ENCODE measurements at regions not wholly inside any gene's neighbourhood (a gene's known extent, or its start where the extent isn't known, plus 50 kb on each side); places are given as distances from the start of the nearest gene placed in this dataset.

DNA sequence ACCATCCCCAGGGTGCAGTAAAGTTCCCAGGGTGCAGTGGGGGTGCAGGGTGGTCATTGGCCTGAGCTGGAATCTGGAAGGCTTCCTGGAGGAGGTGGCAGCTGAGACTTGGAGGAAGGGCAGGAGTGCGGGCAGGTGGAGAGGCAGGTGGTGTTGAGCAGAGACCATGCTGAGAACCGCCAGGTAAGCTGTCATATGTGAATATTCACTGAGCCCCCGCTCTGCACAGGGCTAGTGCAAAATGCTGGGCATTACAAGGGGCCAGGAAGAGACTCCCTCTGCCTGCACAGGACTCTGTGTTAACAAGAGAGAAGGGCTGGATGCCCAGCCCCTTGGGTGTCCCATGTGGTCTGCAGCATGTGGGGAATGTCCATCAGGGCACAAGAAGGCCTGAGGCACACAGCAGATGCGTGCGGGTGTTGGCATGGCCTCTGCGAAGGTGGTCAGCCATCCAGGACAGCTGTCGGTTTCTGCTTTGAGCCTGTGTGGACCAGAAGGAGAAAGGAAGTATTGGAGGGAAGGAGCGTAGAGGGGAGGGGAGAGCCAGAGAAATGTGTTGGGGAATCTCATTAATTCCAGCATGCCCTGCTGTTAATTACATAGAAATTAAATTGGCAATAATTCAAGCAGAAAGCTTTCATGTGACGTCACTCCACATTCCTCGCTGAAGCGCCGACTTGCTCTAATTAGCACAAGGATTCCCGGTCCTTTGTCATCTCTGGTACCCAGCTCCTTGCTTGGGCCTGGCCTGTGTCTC is 62.8 kb upstream of the OTOS start:
- Histone ChIP-seq H3K9ac (ENCODE audit: low read depth, low read length) (no peak overlapping the region), H3K27me3 (ENCODE audit: insufficient read depth, low read length) (no peaks in the 10 kb centered on the region), H3K9me3 (ENCODE audit: insufficient read depth, low read depth, low read length) (no peaks in the 10 kb centered on the region; the same call in 1 of the 2 replicates), H3K27ac (ENCODE audit: low read length) (no peak overlapping the region), H3K4me1 (ENCODE audit: insufficient read depth, low read length) (peaks cover 10% of the 10 kb centered on the region), H3K4me3 (ENCODE audit: low read length) (no peak overlapping the region), H3K36me3 (ENCODE audit: insufficient read depth, low read depth, low read length) (no peaks in the 10 kb centered on the region)

DNA sequence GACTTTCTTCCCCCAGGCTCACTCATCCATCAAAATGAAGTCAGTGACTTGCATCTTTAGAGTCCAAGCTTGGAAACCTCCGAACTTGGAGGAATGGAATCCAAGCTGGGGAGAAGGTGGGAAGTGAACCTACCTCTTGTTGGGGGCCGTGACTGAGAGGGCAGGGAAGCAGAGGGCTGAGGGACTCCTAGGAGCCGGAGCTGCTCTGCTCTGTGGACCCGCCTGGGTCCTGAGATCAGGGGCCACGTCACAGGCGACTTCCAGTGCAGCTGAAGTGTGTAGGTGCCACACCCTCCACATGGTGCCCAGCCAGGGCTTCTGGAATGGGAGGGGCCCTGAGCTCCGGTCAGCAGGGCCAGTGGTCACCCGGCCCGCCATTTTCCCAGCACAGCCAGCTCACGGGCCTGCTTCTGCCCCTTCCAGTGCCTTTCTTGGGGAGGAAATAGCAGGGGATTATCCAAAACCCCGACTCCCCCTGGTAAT is 63.4 kb upstream of the OTOS start:
- H3K36me3 ChIP-seq (ENCODE audit: insufficient read depth, low read depth, low read length) = no peaks in the 10 kb centered on the region
- no peak overlapping the region for H3K9ac ChIP-seq (ENCODE audit: low read depth, low read length)
- no peak overlapping the region for H3K4me3 ChIP-seq (ENCODE audit: low read length)
- peaks cover 10% of the 10 kb centered on the region for H3K4me1 ChIP-seq (ENCODE audit: insufficient read depth, low read length)
- no peaks in the 10 kb centered on the region for H3K27me3 ChIP-seq (ENCODE audit: insufficient read depth, low read length)
- no peaks in the 10 kb centered on the region; the same call in 1 of the 2 replicates for H3K9me3 ChIP-seq (ENCODE audit: insufficient read depth, low read depth, low read length)
- no peak overlapping the region for H3K27ac ChIP-seq (ENCODE audit: low read length)

DNA sequence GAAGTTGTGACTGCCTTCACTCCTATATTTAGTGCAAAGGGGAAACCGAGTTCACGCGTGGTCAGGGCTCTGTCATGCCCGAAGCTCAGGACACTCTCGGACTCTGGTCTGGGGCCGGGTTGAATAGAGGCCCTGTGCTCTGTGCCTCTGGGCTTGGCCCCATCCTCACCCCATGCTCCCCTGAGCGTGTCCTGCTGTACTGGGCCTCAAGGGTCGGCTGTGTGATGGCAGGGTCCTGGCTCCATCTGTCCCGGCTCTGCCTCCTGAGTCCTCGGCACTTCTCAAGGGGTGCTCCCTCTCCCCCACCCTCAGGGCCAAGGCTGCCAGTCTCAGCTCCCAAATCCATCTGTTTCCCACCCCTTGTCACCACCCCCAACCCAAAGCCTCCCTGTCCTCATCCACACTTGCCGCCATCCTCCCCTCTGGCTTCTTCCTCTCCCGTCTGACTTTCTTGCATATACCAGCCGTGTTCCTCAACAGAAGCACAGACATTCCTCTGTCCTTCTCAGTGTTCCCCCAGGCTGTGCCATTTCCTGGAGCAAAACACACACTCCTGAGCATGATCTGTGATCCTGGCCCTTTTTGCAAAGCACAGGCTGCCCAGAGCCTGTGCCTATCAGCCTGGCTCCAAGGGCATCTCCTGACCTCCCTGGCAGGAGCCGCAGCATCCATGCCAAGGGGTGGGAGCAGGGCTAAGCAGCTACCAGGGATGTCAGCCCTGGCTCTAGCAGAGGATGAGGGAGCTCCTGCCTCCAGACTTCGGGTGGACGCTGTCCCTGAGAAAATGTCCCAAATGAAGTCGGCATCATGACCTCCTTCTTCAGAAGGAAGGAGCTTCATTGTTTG is 64.2 kb upstream of the OTOS start:
- no peaks in the 10 kb centered on the region for H3K36me3 ChIP-seq (ENCODE audit: insufficient read depth, low read depth, low read length)
- H3K4me3 ChIP-seq (ENCODE audit: low read length) = no peak overlapping the region
- no peaks in the 10 kb centered on the region; the same call in 1 of the 2 replicates for H3K9me3 ChIP-seq (ENCODE audit: insufficient read depth, low read depth, low read length)
- no peak overlapping the region for H3K27ac ChIP-seq (ENCODE audit: low read length)
- H3K4me1 ChIP-seq (ENCODE audit: insufficient read depth, low read length) = peaks cover 10% of the 10 kb centered on the region
- H3K27me3 ChIP-seq (ENCODE audit: insufficient read depth, low read length) = no peaks in the 10 kb centered on the region
- no peak overlapping the region for H3K9ac ChIP-seq (ENCODE audit: low read depth, low read length)

DNA sequence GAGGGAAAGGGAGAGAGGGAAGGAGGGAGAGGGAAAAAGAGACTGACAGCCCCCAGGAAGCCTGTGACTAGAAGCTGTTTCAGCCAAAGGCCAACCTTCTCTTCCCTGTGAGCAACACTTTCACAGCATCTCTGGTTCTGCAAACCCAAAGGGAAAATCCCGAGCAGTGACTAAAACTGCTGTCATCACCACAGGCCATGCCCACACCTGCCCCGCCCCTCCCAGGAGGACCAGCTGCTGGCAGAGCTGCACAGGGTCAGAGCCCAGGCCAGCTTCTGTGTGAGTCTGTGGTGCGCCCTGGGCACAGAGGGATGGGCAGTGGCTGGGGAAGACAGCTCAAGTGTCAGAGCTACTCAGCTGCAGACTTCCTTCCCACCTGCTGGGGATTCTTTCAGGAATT is 64.9 kb upstream of the OTOS start:
- Histone ChIP-seq H3K4me3 (ENCODE audit: low read length) (peak overlapping the region; percentile 6; the same call in 1 of the 2 replicates), H3K27me3 (ENCODE audit: insufficient read depth, low read length) (no peaks in the 10 kb centered on the region), H3K9ac (ENCODE audit: low read depth, low read length) (no peak overlapping the region), H3K27ac (ENCODE audit: low read length) (no peak overlapping the region), H3K36me3 (ENCODE audit: insufficient read depth, low read depth, low read length) (no peaks in the 10 kb centered on the region), H3K4me1 (ENCODE audit: insufficient read depth, low read length) (peaks cover 10% of the 10 kb centered on the region), H3K9me3 (ENCODE audit: insufficient read depth, low read depth, low read length) (no peaks in the 10 kb centered on the region; the same call in 1 of the 2 replicates)

DNA sequence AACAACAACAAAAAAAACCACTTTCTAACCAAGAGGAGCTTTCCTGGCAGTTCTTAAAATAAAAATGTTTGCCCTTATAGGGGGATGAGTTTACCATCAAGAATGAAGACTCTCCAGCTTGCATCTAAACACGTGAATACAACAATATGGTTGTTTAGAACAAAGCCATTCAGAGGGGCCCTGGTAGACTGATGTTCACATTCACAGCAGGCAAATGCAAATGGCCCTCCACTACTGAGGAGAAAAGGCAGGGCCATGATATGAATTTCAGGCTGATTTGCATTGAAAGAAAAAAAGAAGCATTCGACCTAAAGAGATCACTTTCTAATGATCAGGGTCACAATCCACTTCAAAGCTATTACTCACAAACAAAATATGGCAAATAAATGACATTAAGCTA is 65.3 kb upstream of the OTOS start:
- Histone ChIP-seq H3K27ac (ENCODE audit: low read length) (no peak overlapping the region), H3K36me3 (ENCODE audit: insufficient read depth, low read depth, low read length) (no peaks in the 10 kb centered on the region), H3K27me3 (ENCODE audit: insufficient read depth, low read length) (no peaks in the 10 kb centered on the region), H3K4me3 (ENCODE audit: low read length) (peak overlapping the region; percentile 6; the same call in 1 of the 2 replicates), H3K9me3 (ENCODE audit: insufficient read depth, low read depth, low read length) (no peaks in the 10 kb centered on the region; the same call in 1 of the 2 replicates), H3K9ac (ENCODE audit: low read depth, low read length) (no peak overlapping the region), H3K4me1 (ENCODE audit: insufficient read depth, low read length) (peaks cover 10% of the 10 kb centered on the region)

DNA sequence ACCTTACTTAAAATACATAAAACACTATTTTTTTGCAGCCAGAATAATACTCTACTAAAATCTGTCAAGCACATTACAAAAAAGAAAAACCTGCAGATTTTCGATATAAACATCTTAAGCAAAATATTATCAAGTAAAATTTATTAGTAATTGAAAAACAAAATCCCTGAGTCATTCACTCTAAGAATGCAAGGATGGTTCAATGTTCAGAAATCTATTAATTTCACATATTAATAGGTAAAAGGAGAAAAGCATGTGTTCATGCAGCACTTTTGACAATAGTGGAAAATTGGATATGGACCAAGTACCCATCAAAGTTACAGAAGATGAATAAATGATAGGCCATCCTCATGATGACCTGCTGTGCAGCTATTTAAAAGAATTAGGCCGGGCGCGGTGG is 66.2 kb upstream of the OTOS start:
- Histone ChIP-seq H3K9ac (ENCODE audit: low read depth, low read length) (no peak overlapping the region), H3K36me3 (ENCODE audit: insufficient read depth, low read depth, low read length) (no peaks in the 10 kb centered on the region), H3K27me3 (ENCODE audit: insufficient read depth, low read length) (no peaks in the 10 kb centered on the region), H3K9me3 (ENCODE audit: insufficient read depth, low read depth, low read length) (no peaks in the 10 kb centered on the region; the same call in 1 of the 2 replicates), H3K4me1 (ENCODE audit: insufficient read depth, low read length) (peaks cover 10% of the 10 kb centered on the region), H3K4me3 (ENCODE audit: low read length) (no peak overlapping the region), H3K27ac (ENCODE audit: low read length) (no peak overlapping the region)

DNA sequence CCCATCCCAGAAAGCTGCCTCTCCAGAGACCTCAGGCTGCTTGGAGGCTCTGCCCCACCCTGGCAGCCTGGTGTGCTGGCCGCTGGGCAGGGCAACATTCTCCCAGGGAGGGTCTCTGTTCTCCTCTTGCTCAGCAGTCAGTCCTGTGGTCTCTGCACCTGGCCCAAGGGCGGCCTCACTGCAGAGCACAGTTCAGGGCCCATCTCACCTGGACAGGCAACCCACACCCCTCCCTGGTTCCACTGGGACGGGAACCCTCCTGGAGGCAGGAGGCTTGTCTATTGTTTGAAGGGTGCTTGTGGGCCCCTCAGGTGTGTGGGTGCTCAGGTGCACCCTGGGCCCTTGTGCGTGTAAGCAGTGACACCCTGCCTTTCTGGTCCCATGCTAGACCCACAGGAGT is 67.2 kb upstream of the OTOS start:
- Histone ChIP-seq H3K4me1 (ENCODE audit: insufficient read depth, low read length) (peaks cover 10% of the 10 kb centered on the region), H3K27me3 (ENCODE audit: insufficient read depth, low read length) (no peaks in the 10 kb centered on the region), H3K9me3 (ENCODE audit: insufficient read depth, low read depth, low read length) (no peaks in the 10 kb centered on the region; the same call in 1 of the 2 replicates), H3K9ac (ENCODE audit: low read depth, low read length) (no peak overlapping the region), H3K4me3 (ENCODE audit: low read length) (no peak overlapping the region), H3K36me3 (ENCODE audit: insufficient read depth, low read depth, low read length) (no peaks in the 10 kb centered on the region), H3K27ac (ENCODE audit: low read length) (no peak overlapping the region)

DNA sequence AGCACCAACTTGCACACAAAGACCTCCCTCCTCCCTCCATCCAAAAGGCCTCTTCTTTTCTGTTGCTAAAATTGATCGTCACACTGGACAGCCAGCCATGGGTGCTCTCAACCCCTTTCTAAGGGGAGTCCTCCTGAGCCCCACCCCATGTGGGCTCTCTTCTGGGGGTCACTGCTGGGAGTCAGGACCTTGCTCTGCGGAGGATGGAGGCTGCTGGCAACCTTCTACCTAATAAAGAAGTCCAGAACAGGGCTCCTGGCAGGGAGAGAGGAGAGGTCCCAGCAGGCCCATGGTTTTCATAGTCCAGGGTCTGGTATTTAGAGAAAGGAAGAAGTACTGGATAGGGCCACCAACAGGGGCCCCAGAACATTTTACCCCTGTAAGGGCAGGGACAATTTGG is 67.6 kb upstream of the OTOS start:
- Histone ChIP-seq H3K27me3 (ENCODE audit: insufficient read depth, low read length) (no peaks in the 10 kb centered on the region), H3K9me3 (ENCODE audit: insufficient read depth, low read depth, low read length) (no peaks in the 10 kb centered on the region; the same call in 1 of the 2 replicates)

DNA sequence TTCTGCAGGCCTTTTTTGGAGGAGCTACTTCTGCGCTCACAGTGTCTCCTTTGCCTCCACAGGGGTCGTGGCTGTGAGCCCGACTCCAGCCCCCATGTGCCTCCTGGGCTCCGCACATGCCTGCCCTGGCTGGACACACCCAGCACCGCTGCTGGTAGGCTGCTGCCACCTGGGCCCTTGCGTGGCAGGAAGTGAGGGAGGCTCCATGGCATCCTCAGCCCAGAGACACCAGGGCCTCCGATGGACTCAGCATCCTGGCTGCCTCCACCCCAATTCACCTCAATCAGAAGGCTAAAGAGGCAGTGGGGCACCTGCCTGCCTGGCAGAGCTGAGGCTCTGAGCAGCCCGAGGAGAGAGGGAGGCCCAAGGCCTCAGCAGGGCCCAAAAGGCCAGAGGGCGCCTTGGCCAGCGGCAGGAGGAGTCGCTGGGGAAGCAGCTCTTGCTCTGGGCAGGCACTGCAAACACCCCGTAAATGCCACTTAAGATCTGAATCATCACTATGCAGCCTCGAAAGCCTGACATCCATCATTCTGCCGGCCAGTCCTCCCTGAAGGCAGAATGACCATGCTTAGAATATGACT is 68.3 kb upstream of the OTOS start:
- Histone ChIP-seq H3K9me3 (ENCODE audit: insufficient read depth, low read depth, low read length) (no peaks in the 10 kb centered on the region; the same call in 1 of the 2 replicates), H3K27ac (ENCODE audit: low read length) (no peak overlapping the region), H3K9ac (ENCODE audit: low read depth, low read length) (no peak overlapping the region), H3K4me1 (ENCODE audit: insufficient read depth, low read length) (peaks cover 10% of the 10 kb centered on the region), H3K4me3 (ENCODE audit: low read length) (no peak overlapping the region), H3K36me3 (ENCODE audit: insufficient read depth, low read depth, low read length) (no peaks in the 10 kb centered on the region), H3K27me3 (ENCODE audit: insufficient read depth, low read length) (no peaks in the 10 kb centered on the region)

More for the DNA sequence above, 67.6 kb upstream of the OTOS start:
- no peak overlapping the region for H3K27ac ChIP-seq (ENCODE audit: low read length)
- peaks cover 10% of the 10 kb centered on the region for H3K4me1 ChIP-seq (ENCODE audit: insufficient read depth, low read length)
- H3K4me3 ChIP-seq (ENCODE audit: low read length) = no peak overlapping the region
- H3K9ac ChIP-seq (ENCODE audit: low read depth, low read length) = no peak overlapping the region
- no peaks in the 10 kb centered on the region for H3K36me3 ChIP-seq (ENCODE audit: insufficient read depth, low read depth, low read length)

DNA sequence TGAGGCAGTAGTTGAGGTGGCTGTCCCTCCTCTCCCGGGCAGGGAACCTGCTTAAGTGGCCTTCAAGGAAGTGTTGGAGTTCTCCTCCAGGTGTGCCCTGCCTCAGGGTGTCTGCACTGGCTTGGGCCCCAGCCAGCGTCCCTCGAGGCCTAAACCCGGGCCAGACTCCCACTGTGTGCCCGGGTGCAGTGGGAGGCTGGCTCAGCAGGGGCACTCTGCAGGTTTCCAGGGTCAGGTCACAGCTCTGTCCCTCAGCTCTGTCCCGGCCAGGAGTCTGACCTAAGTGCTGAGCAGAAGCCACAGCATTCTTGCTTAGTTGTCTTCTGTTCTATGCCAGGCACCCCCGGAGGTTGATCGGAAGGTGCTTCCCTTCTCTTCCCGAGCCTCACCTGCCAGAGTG is 69.0 kb upstream of the OTOS start:
- H3K36me3 ChIP-seq (ENCODE audit: insufficient read depth, low read depth, low read length) = no peaks in the 10 kb centered on the region
- no peaks in the 10 kb centered on the region; the same call in 1 of the 2 replicates for H3K9me3 ChIP-seq (ENCODE audit: insufficient read depth, low read depth, low read length)
- no peak overlapping the region for H3K27ac ChIP-seq (ENCODE audit: low read length)
- peaks cover 10% of the 10 kb centered on the region for H3K4me1 ChIP-seq (ENCODE audit: insufficient read depth, low read length)
- H3K9ac ChIP-seq (ENCODE audit: low read depth, low read length) = no peak overlapping the region
- no peaks in the 10 kb centered on the region for H3K27me3 ChIP-seq (ENCODE audit: insufficient read depth, low read length)
- no peak overlapping the region for H3K4me3 ChIP-seq (ENCODE audit: low read length)

DNA sequence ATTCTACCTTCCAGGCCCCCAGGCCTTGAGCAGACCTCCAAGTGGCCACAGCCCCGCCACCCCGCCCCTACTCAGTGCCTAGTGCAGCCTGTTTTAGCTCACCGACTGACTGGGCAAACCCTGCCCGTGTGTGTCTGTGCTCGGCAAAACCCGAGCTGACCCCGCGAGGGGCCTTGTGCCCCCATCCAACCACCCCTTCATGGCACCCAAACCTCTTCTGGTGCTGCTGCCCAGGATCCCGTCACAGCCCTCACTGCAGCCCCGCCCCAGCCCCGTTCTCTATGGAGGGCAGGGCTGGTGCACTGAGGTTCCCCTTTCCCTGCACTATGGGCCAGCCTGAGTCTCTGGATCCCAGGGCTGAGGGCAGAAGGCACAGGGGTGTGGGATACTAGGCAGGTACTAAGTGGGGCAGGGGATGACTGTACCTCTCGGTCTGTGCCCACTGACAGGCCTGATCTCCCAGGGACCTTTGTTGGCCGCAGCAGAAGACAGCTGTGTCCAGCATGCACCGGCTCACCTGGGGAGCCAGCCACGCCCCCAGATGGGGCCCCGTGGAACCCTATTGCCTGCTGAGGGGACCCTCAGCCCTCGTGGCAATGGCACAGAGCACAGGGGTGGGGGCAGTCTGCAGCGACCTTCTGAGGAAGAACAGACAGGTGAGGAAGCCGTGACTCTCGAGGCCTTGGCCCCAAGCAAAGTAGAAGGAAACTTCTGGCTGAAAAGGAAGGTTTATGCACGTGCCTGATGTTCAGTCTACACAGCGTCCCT is 69.9 kb upstream of the OTOS start:
- Histone ChIP-seq H3K27me3 (ENCODE audit: insufficient read depth, low read length) (no peaks in the 10 kb centered on the region), H3K4me1 (ENCODE audit: insufficient read depth, low read length) (peaks cover 3% of the 10 kb centered on the region; the same call in 1 of the 2 replicates), H3K9me3 (ENCODE audit: insufficient read depth, low read depth, low read length) (no peaks in the 10 kb centered on the region; the same call in 1 of the 2 replicates), H3K9ac (ENCODE audit: low read depth, low read length) (no peak overlapping the region), H3K27ac (ENCODE audit: low read length) (no peak overlapping the region), H3K4me3 (ENCODE audit: low read length) (no peak overlapping the region), H3K36me3 (ENCODE audit: insufficient read depth, low read depth, low read length) (no peaks in the 10 kb centered on the region)

Measured in iPS-20b (cell line).